Left lobe of liver (tissue), 2 donors: ENCODE measurements at regions not wholly inside any gene's neighbourhood (a gene's known extent, or its start where the extent isn't known, plus 50 kb on each side); places are given as distances from the start of the nearest gene placed in this dataset.
A peak's percentile ranks its signal among the peaks of the same experiment; 100 is the strongest.

ENCODE experiments used
- ATAC-seq: fragments of 200-7000 bp; cut with Tn5 transposase; one replicate; pipeline ENCODE4 v1.9.1; 2020; ENCODE audit warnings: mild to moderate bottlenecking, moderate library complexity
- DNase-seq: peaks from one replicate; pipeline ENCODE4 v3.0.0-alpha.2; 2020; ENCODE audit warnings: low spot score
- donor health status: DM: no; HTN: no; CAD: no; lungs with moderate emphysema.
- donor health status: DM: no; HTN: yes; CAD: no.

DNA sequence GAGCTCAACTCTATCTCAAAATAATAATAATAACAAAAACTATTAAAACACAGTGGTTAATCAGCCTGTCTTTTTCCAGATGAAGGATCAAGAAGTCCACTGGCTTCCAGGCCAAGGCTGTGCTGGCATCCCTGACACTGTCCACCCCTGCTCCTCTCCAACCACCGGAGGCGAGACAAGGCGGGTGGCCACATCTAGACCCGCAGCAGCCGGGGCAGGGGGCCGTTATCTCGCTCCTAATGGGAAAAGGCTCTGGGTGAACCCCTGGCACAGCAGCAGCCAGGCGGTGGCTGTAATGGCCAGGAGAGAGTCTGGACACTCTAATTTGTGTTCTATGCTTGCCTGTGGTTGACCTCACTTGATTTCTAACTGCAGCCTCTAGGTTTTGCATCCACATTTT is 158.0 kb upstream of the SOX1 start:
- peak; percentile 19 for DNase-seq
- no peak for ATAC-seq

DNA sequence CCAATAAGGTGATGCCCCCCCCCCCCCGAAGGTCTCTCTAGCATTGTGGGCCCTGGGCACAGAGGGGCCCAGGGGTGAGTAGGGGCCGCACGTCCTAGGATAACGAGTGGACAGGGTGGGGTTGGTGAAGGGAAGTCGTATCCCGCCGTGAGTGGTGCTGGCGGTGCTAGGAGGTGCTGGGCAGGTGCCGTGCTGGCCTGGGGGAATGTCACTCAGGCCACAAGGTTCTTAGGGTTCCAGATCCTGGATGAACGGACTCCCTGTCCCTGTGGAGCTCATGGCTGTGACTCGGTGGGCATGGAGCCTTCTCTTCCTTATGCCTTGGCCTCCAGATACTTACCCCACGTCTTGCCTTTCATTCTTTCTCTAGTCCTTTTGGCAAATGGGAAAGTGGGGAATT is 157.4 kb upstream of the SOX1 start:
- DNase-seq (peak; percentile 26), ATAC-seq (no peak)

DNA sequence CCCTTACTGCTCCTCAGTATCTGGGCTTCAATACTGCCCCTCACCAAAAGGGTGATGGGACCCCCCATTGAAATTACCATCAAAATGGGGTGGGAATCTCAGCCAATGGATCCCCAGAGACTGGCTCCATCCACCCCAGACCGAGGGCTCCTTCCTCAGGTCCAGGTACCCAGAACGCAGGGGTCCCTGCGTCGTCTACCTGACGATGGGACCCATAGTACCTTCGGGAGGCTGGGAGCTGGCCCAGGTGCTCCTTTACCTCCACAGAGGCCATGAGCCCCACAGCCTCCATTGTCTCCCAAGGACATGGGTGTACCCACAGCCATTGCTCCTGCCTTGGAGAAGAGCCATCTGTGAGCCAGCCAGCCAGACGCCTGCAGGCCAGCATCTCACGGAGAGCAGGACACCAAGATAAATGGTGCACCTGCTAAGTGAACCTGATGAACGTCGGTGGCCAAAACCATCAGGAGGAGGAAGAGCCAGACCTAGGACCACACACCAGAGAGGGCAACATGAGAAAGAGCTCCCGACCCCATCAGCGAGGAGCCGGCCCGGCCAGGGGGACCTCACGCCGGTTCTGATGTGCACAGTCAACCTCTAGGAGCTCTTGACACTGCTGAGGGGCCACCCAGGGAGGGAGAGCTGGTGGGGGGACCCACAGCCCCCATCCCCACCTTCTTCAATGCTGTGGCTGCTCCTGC is 156.8 kb upstream of the SOX1 start:
- ATAC-seq (no peak), DNase-seq (peak; percentile 37)

DNA sequence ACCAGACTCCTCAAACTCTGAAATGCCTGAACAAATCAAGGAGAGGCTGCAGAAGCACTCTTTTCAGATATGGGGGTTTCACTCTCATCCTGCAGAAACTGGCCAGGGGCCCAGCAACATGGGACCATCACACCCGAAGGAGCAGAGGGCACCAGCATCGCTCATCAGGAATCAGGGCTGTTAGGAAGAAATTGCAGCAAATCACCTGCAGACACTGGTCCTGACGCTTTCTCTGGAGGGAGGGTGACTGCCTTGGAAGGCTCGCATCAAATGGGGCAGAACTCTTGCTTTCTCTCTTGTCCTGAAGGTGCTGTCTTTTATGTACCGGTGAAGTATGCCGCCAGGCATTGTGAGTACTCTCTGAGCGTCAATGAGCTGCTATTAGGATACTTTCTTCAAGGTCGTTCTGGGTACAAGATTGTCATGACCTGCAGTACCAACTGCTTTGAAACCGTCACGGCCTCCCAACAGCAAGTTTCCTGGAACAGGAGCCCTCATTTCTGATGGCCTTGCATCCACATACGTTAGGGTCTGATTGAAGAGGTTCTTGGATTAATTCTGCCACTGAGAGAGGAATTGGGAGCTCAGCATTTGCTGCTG is 155.7 kb upstream of the SOX1 start:
- ATAC-seq (no peak), DNase-seq (peak; percentile 12)

DNA sequence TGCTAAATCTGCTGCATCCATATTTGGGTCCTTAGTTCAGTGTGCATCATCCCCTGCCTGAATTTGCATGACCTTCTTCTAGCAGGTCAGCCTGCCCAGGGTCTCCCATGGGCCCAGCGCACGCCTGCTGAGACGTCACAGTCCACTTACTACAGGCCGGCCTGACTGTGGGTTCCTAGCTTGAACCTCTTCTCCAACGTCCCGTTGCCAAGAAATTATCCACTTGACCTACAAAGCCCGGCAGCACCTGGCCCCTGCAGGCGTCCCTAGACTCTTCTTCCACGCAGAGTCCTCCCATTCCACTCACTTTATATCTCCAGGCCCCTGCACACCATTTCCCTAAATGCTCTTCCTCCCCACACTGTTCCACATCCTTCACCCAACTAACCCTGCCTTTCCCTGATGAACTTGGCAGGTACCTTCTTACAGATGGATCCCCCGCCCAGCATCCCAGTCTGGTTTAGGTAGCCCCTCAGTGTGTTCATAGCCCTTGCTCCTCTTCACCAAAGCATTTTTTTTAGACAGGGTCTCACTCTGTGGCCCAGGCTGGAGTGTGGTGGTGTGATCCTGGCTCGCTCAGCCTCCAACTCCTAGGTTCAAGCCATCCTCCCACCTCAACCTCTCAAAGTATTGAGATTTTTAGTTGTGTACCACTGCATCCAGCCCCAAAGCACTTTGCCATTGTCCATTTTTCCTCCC is 155.0 kb upstream of the SOX1 start:
- DNase-seq (peak; percentile 34), ATAC-seq (no peak)

DNA sequence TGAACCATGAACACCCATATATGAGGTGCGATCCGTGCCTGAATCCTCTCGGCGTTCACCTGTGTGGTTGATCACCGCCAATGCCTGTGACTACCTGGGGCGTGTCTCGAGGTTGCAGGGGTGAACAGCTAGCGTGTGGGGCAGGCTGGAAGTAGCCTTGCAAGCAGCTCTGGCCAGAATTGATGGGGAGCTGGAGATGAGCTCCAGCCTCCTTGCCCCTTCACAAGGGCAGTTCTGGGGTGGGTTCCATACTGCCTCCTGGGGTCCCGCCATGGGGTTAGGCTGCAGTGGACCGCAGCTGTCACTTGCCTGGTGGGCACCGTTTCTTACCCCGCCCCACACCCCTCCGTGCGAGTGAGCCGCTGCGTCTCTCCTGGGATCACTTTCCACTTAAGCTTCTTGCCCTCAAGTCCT is 154.5 kb upstream of the SOX1 start:
- DNase-seq, result peak; percentile 28

DNA sequence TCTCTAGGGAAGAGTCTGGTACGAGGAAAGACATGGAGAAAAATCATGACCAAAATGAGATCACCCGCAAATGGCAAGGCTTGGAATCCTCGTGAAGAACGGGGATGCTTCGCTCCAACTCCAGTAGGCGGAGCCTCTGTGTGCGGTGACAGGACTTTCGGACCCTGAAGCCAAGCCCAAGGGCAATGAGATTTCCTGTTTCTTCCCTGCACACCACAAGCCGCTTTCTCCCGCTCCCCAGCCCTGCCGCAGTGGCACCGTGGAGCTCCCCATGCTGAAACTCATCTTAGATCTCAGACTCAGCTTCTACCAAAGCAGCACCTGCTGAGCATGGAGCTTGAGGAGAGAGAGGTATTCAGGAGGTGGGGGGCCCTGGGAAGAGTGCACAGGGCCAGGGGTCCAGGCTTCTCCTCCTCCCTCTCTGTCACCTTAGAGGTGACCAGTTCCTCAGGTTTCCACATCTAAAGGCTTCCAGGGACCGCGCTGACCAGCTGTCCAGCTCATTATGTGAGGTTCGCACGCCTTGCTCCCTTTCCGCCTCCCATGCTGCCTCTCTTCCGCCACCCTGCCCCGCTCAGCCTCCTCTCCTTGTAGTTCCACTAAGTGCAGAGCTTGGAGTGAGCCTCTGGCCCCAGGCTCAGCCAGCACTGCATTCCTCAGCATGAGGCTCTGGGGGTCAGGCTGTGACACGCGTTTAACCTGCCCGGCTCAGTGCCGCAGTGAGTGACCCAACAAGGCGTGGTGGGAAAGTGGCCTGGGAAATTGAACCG is 153.8 kb upstream of the SOX1 start:
- no peak for ATAC-seq
- DNase-seq, result peak; percentile 24

More for the DNA sequence above, 154.5 kb upstream of the SOX1 start:
- ATAC-seq, result no peak

DNA sequence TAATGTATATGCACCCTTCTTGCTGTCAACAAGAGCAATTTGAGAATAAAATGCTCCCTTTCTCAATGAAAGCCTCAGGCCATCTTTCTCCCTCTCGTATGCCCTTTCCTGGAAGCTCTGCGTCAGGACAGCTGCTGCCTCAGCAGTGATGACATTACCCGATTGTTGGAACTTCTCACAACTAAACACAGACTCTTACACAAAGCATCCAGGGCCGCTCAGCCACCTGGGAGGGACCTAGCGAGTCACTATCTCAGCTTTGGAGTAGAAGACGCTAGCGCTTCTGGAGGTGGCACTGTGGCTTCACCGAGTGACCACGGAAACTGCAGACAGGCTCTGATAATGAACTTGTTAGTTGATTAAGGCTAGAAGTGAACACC is 153.2 kb upstream of the SOX1 start:
- DNase-seq, result peak; percentile 11
- ATAC-seq, result no peak

DNA sequence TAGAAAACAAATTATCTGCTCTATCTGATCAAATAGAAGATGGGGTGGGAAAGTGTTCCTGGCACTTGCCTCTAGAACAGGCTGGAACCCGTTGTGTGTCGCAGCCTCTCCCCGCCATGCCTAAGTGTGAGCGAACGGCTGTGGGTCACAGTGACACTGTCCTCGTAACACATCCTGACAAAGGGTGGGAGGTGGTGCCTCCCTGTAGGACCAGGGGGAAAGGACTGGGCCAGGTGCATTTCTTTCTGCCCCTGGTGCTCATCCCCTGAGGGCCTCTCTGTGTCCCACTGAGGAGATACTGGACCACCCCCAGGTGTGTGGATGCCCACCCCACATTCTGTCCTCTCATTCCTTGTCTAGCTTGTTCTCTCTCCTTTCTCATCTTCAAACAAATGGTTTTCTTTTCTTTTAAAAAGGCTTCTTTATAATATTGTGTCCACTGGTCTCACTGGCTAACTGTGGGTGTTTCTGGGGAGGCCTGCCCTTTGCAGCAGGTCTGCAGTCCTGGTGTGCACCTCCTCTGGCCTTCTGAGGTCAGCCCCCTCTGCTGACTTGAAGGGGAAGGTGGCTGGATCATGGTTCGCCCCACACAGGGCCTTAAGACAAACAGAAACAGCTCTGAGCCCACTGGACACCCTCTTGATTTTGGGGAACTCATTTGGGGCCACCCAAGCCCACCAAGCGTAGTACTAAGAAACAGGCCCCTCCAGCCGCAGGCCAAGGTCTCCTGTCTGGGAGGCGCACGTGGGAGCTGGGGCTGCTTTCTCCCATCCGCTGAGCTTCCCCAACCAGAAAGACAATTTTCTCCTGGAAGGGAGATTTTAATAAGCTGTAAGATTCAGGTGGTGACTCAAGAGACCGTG is 152.5 kb upstream of the SOX1 start:
- ATAC-seq (no peak), DNase-seq (peak; percentile 26)

DNA sequence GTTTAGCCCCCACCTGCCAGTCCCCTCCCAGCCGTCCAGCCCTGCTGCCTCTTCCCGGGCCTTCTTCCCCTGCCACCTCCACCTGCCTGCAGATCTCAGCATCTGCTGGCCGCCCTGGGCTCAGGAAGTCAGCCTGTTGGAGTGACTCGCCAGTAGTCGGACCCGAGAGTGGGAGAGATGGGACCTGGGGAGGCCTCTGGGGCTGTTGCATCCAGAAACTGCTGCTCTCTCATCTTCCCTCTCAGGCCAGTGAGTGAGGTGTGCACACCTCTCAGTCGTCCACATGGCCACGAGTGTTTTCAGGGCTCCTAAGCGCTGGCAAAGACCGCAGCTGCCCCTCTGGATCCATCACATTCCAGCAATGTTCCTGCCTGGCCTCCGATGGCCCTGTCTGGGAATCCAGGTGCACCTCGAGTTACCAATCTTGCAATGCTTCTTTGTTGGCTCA is 151.8 kb upstream of the SOX1 start:
- peak; percentile 22 for DNase-seq

DNA sequence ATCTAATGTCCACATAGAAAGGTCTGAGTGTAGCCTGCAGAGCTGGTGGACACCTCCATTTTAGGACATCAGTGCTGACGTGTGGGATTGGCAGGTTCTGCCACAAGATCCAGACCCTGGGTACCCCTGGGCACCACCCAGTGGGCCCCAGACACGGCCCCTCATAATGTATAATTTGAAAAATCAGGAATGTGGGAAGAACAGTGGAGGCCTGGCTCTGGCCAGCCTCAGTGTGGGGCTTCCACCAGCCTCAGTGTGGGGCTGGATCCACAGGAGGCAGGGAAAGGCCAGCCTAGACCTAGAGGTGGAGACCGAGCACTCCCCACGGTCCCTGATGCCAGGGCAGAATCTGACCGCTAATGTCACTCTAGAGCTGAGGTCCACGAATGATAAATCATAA is 150.7 kb upstream of the SOX1 start:
- ATAC-seq, result no peak
- DNase-seq, result peak; percentile 3

More for the DNA sequence above, 151.8 kb upstream of the SOX1 start:
- no peak for ATAC-seq

DNA sequence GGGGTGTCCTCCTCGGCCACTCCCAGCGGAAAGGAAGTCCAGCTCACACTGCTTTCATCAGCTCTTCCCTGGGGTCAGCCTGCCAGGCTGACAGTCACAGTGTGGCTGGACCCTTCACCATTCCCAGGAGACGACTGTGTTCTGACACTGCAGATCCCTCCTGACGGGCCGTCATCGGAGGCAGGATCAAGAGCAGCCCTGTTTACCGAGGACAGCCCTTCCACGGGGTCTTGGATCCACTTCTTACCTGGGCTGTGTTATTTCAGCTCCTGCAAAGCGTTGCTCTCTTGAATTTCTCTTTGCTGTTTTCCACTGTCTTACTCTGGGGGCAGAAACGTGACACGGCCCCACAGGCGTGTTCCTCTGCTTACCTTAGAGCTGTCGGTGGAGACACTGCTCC is 149.9 kb upstream of the SOX1 start:
- peak; percentile 24 for DNase-seq
- ATAC-seq, result no peak

DNA sequence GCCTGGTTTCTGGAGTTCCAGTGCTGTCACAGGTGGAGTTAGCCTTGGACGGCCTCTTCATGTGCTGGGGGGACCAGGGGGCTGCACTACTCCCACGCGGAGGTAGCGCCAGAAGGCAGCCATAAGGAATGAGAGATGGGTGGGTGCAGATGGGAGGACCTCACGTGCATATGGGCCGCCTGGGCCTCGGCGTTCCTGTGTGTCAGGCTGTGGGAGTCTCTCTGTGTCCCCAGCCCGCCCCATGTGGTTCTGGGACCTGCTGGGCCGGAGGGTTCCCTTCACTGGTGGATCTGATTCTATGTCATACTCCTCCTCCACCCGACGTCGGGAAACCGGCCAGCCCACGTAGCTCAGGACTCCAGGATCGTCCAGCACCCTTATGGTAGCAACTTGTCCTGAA is 149.0 kb upstream of the SOX1 start:
- DNase-seq, result peak; percentile 26
- no peak for ATAC-seq

DNA sequence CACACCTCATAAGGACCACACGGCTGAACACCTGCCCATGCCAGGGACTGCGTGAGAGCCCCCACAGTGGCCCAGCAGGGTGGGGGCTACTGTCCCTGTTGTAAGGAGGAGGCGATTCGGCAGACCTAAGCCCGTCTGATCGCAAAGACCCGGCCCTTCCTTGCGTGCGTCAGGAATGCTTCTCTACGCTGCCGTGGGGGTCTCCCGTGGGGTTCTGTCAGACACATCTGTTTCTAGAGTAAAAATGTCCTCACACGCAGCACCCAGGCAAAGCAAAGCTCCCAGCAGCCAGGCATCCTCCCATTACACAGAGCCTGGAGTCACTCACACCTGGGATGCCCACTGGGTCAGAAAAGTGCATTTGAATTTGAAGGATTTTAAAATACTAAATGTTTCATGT is 147.7 kb upstream of the SOX1 start:
- ATAC-seq (no peak), DNase-seq (peak; percentile 16)

DNA sequence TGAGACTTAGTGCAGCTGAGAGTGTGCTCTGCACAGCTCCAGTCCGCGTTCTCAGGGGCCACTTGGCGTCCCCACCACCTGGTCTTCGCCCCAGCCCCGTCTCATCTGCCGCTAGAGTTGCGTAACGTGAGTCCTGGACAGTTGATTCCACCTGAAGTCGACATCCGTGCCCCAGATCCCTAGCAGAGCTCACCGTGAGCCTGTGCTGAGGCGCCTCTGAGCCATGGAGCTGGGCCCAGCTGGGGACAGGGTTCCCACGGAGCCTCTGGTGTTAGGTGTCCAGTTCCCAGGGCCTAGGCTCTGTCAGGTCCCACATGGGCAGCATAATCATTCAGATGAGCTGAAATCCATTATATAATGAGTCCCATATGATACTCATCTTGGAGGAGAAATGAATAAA is 147.1 kb upstream of the SOX1 start:
- DNase-seq, result peak; percentile 28
- ATAC-seq, result no peak

DNA sequence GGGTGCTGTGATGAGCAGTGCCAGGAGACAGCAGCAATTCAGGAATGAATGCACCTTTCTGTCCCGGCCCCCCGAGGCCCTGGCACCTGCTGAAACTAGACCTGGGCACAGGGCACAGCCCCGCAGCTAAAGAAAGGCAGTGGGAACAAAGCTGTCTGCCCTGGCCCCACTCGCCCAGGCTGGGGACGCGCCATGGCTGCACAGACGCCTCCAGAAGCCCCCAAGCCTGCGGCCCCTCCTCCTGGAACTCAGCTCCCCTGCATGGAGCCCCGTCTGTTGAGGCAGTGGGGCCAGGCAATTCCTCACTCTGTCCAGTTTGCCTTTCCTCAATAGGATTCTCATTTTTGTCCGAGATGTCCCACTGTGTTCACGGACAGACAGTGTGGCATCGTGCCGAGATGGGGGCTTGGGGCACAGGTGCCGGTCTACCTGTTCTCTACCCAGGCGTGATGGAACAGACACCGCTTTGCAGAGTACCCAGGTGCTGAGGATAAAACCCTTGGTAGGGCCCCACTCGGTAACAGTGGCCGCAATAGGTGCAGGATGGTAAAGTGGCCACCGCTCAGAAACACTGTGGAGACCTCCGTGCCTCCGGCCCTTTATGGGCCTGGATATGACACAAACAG is 146.5 kb upstream of the SOX1 start:
- ATAC-seq, result no peak
- DNase-seq, result no peak

DNA sequence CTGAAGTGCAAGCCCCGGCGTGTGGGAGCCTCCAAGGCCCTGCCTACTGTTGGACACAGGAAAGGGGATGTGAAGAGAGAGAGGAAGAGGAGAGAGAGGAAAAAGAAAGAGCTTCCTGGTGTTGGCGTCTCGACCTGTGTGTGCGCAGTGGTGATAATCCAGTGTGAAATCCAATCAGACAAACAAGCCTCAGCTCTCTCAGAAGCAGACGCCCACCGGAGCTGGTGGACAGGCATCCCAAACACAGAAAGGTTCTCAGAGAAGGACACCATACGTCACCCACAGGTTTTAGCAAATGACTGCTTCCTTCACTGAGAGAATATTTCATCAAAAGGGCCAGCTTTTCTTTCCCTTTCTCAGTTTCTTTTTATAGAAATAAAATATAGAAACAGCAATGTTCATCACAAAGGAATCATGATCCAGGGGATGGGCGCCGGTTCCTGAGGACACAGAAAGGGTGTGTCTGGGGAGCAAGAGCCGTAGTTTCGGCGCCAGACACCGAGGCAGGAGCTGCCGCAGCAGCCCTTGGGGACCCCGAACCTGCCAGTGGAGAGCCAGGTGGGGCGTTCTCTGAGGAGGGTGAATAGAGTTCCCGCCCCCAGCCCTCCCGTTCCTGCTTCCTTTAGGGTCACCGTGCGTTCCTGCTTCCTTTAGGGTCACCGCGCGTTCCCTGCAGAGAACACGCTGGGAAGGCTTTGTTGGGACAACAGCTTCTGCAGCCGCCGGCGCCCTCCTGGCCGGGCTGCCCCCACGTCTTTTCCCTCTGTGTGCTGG is 145.8 kb upstream of the SOX1 start:
- DNase-seq (peak; percentile 33), ATAC-seq (no peak)

DNA sequence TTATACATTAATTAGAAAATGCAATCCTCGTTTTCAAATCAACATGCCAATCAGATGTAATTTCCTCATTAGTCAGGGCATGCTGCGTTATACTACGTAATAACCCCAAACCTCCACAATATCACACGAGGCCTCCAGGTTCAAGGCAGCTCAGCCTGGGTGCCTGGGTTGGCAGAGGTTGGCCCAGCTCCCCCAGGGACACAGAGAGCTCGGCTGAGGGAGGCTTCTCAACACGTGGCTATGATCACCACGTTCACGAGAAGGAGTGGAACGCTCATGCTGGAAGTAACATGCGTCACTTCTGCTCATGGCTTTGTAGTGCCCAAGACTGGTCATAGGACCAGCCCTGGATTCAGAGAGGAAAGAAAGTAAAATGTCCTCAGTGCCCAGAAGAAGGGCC is 144.9 kb upstream of the SOX1 start:
- DNase-seq (peak; percentile 22), ATAC-seq (no peak)

DNA sequence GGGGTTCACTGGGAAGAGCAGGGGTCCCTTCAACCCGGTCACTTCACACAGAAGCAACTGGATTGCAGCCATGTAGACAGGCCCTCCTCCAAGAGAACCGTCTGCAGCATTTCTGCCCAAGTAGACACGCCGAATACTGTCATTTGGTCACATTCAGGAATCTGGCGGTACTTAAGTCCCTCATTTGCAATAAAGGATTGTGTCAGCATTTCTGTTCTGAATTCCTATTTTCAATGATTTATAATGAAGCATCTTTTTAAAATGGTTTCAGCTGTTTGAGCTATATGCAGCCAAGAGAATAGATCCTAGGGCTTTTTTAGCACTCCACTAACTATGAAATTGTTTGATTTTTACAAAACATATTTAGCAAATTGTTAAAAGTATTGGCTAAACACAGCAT is 143.5 kb upstream of the SOX1 start:
- DNase-seq (no peak), ATAC-seq (no peak)
